ENCODE measurements at regions not wholly inside any gene's neighbourhood (a gene's known extent, or its start where the extent isn't known, plus 50 kb on each side); places are given as distances from the start of the nearest gene placed in this dataset.

DNA sequence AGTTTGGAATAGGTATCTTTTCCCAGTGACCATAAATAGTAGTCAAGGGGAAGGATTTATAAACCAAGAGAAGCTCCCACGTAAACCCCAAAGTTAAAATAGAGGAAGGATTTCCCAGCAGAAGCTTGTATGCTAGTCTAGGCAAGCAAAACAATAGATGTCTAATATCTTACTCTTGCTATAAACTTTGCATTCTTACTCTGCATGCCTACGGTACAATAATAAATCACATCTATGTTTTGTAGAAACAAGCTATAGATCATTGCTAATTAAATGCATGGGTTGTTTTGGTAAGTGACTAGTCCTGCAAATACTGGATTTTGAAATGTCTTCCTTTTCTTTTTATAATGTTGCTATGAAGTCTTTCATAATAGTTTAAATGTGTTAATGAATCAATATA lies 585.5 kb downstream of the INHBA start:
- Histone ChIP-seq H3K27me3 (ENCODE audit: control insufficient read depth, insufficient read depth, low read length) (no peaks in the 10 kb centered on the region), H3K36me3 (ENCODE audit: control insufficient read depth, insufficient read depth, low read length) (no peaks in the 10 kb centered on the region), H3K27ac (ENCODE audit: low read depth, low read length) (no peak overlapping the region), H3K4me1 (ENCODE audit: control insufficient read depth, insufficient read depth, low read length) (no peaks in the 10 kb centered on the region), H3K4me3 (ENCODE audit: low read depth, low read length) (no peak overlapping the region), H3K9me3 (ENCODE audit: control insufficient read depth, insufficient read depth, low read length) (no peaks in the 10 kb centered on the region)
- no peak for DNase-seq (ENCODE audit: low read depth in 4 of 6, low spot score in 6 of 6)
- WGBS (ENCODE audit: insufficient coverage): no CpG with 5 or more reads among the region's 2 CpGs

DNA sequence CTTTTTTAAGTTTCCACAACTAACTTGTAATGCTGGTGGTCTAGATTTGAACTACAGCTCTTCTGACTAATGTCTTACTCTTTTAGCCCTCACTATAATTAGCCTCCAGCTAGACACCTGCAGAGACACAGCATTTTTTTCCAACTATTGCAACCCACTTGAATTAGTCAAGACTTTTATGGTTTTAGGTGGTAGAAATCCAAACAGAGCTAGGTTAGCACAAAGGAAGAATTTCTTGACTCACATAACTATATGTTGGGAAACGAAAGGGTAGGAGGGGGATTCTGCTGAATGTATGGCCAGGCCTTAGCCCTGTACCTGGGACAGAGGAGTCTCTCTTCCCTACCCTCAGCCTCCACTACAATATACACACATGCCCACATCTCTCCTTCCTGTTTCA lies 586.1 kb downstream of the INHBA start:
- DNase-seq (ENCODE audit: low read depth in 4 of 6, low spot score in 6 of 6): no peak
- Histone ChIP-seq H3K4me3 (ENCODE audit: low read depth, low read length) (no peak overlapping the region), H3K27ac (ENCODE audit: low read depth, low read length) (no peak overlapping the region), H3K4me1 (ENCODE audit: control insufficient read depth, insufficient read depth, low read length) (no peaks in the 10 kb centered on the region), H3K27me3 (ENCODE audit: control insufficient read depth, insufficient read depth, low read length) (no peaks in the 10 kb centered on the region), H3K9me3 (ENCODE audit: control insufficient read depth, insufficient read depth, low read length) (no peaks in the 10 kb centered on the region), H3K36me3 (ENCODE audit: control insufficient read depth, insufficient read depth, low read length) (no peaks in the 10 kb centered on the region)
- WGBS (ENCODE audit: insufficient coverage): no CpG with 5 or more reads among the region's 1 CpG

DNA sequence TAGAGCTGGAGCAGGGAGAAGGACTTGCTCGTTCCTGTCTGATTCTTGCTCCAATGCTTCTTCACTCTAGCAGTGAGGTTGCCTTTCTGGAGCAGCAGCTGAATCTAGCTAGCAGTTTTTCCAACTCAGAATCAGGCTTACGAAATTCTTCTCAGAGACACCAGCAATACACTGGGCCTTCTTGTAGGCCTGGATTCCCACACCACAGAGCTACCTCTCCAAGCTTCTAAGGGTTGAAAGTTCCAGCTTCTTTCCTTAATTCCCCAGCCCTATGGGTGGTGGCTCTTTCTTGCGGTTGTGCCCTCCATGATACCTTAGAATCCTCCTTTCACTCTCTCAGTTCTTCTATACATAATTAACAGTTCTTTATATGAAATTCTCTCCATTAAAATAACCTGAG lies 586.6 kb downstream of the INHBA start:
- Histone ChIP-seq H3K27ac (ENCODE audit: low read depth, low read length) (no peak overlapping the region), H3K9me3 (ENCODE audit: control insufficient read depth, insufficient read depth, low read length) (no peaks in the 10 kb centered on the region), H3K4me3 (ENCODE audit: low read depth, low read length) (no peak overlapping the region), H3K4me1 (ENCODE audit: control insufficient read depth, insufficient read depth, low read length) (no peaks in the 10 kb centered on the region), H3K27me3 (ENCODE audit: control insufficient read depth, insufficient read depth, low read length) (no peaks in the 10 kb centered on the region), H3K36me3 (ENCODE audit: control insufficient read depth, insufficient read depth, low read length) (no peaks in the 10 kb centered on the region)
- whole genome bisulfite sequencing (ENCODE audit: insufficient coverage): 94% methylated on average over 2 of the region's 3 CpGs
- DNase-seq (ENCODE audit: low read depth in 4 of 6, low spot score in 6 of 6): no peak

DNA sequence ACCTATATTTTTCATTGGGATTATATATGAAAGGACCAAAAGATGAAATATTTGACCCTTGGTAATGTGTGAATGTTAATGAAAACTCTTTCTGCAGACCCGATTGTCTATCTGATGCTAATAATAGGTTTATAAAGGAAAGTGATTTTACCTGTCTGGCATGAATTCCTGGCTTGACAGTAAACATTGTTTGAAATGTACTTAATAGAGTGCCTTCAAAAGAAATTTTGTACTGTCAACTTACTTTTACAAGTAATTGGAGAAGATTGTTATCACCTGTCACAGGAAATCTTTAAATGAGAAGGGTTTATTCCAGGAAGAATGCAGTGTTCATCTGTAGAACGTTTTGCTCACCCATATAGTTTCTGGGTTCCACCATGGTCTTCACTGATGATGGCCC lies 588.2 kb downstream of the INHBA start:
- Histone ChIP-seq H3K36me3 (ENCODE audit: control insufficient read depth, insufficient read depth, low read length) (no peaks in the 10 kb centered on the region), H3K27ac (ENCODE audit: low read depth, low read length) (no peak overlapping the region), H3K27me3 (ENCODE audit: control insufficient read depth, insufficient read depth, low read length) (no peaks in the 10 kb centered on the region), H3K4me1 (ENCODE audit: control insufficient read depth, insufficient read depth, low read length) (no peaks in the 10 kb centered on the region), H3K4me3 (ENCODE audit: low read depth, low read length) (no peak overlapping the region), H3K9me3 (ENCODE audit: control insufficient read depth, insufficient read depth, low read length) (no peaks in the 10 kb centered on the region)
- no peak for DNase-seq (ENCODE audit: low read depth in 4 of 6, low spot score in 6 of 6)
- 92% methylated on average over 2 of the region's 2 CpGs for WGBS (ENCODE audit: insufficient coverage)

DNA sequence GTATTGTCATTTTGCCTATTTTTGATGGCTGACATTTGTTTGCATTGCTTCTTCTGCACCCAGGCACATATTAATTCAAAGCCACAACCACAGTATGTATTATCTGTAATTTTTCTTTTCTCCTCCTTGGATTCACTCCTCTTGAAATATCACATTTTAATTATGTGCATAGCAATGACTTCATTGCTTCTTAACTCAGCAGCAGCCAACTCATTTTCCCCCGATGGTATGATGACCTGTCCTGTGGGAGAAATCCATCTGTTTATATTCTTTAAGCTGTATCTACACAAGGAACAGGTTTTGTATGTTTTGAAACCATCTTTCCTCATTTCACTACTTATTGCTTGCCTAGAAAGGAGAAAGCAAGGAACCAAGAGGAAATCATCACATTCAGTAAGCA lies 588.8 kb downstream of the INHBA start:
- Histone ChIP-seq H3K4me3 (ENCODE audit: low read depth, low read length) (no peak overlapping the region), H3K36me3 (ENCODE audit: control insufficient read depth, insufficient read depth, low read length) (no peaks in the 10 kb centered on the region), H3K27me3 (ENCODE audit: control insufficient read depth, insufficient read depth, low read length) (no peaks in the 10 kb centered on the region), H3K9me3 (ENCODE audit: control insufficient read depth, insufficient read depth, low read length) (no peaks in the 10 kb centered on the region), H3K27ac (ENCODE audit: low read depth, low read length) (no peak overlapping the region), H3K4me1 (ENCODE audit: control insufficient read depth, insufficient read depth, low read length) (no peaks in the 10 kb centered on the region)
- peak in 1 of 6 donors; percentile 37 for DNase-seq (ENCODE audit: low read depth in 4 of 6, low spot score in 6 of 6)
- no CpG with 5 or more reads among the region's 1 CpG for WGBS (ENCODE audit: insufficient coverage)

- DNase-seq (ENCODE audit: low read depth in 4 of 6, low spot score in 6 of 6): no peak
Measured at GRCh38 chr7:41113719-41114118, 589.2 kb downstream of the INHBA start.

DNA sequence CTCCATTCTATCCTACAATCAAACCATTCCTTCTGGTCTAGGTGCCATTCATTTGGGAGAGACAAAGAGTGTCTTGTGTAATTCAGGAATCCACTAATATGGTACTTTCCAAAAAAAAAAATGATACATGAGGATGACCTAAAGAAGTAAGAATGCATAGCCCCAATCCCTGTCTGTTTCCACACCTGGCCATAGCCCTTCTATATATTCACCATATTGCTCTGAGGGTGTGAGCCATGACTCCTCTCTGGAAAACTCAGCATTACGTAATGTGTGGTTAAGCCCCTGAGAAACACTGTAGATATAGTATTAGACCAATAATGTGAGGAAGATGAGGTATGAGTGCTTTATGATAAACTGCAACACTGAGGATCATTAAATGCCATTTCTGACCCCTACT lies 592.7 kb downstream of the INHBA start:
- no peaks in the 10 kb centered on the region for H3K4me1 ChIP-seq (ENCODE audit: control insufficient read depth, insufficient read depth, low read length)
- no peaks in the 10 kb centered on the region for H3K36me3 ChIP-seq (ENCODE audit: control insufficient read depth, insufficient read depth, low read length)
- H3K27me3 ChIP-seq (ENCODE audit: control insufficient read depth, insufficient read depth, low read length): no peaks in the 10 kb centered on the region
- no peaks in the 10 kb centered on the region for H3K9me3 ChIP-seq (ENCODE audit: control insufficient read depth, insufficient read depth, low read length)
- no peak overlapping the region for H3K27ac ChIP-seq (ENCODE audit: low read depth, low read length)
- WGBS (ENCODE audit: insufficient coverage): no CpG with 5 or more reads among the region's 1 CpG
- H3K4me3 ChIP-seq (ENCODE audit: low read depth, low read length): no peak overlapping the region
- no peak for DNase-seq (ENCODE audit: low read depth in 4 of 6, low spot score in 6 of 6)

More at GRCh38 chr7:41113719-41114118, 589.2 kb downstream of the INHBA start:
- Histone ChIP-seq H3K4me3 (ENCODE audit: low read depth, low read length) (no peak overlapping the region), H3K4me1 (ENCODE audit: control insufficient read depth, insufficient read depth, low read length) (no peaks in the 10 kb centered on the region), H3K9me3 (ENCODE audit: control insufficient read depth, insufficient read depth, low read length) (no peaks in the 10 kb centered on the region), H3K36me3 (ENCODE audit: control insufficient read depth, insufficient read depth, low read length) (no peaks in the 10 kb centered on the region), H3K27ac (ENCODE audit: low read depth, low read length) (no peak overlapping the region), H3K27me3 (ENCODE audit: control insufficient read depth, insufficient read depth, low read length) (no peaks in the 10 kb centered on the region)

DNA sequence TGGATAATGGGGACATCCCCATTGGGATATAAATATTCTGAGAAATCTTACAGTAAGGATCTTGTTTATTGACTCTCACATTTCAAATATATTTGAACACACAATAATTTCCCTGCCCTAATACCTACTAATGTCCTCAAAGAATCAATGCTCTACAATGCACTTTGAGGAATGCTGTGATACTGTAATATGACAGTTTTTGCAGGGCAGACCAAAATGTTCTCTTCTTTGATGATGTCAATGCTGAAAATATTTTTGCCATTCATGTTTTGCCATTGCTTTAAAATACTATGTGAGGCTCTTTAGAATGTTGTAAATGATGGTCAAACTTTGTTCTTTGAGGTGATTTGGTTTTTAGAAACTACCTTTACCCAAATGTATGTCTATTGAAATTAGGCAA lies 594.1 kb downstream of the INHBA start:
- no peaks in the 10 kb centered on the region for H3K4me1 ChIP-seq (ENCODE audit: control insufficient read depth, insufficient read depth, low read length)
- H3K36me3 ChIP-seq (ENCODE audit: control insufficient read depth, insufficient read depth, low read length): no peaks in the 10 kb centered on the region
- no peak overlapping the region for H3K4me3 ChIP-seq (ENCODE audit: low read depth, low read length)
- no peak for DNase-seq (ENCODE audit: low read depth in 4 of 6, low spot score in 6 of 6)
- H3K9me3 ChIP-seq (ENCODE audit: control insufficient read depth, insufficient read depth, low read length): no peaks in the 10 kb centered on the region
- no peak overlapping the region for H3K27ac ChIP-seq (ENCODE audit: low read depth, low read length)
- H3K27me3 ChIP-seq (ENCODE audit: control insufficient read depth, insufficient read depth, low read length): no peaks in the 10 kb centered on the region

GRCh38 chr7:41107938-41108448 lies 594.9 kb downstream of the INHBA start:
- Histone ChIP-seq H3K4me1 (ENCODE audit: control insufficient read depth, insufficient read depth, low read length) (no peaks in the 10 kb centered on the region), H3K36me3 (ENCODE audit: control insufficient read depth, insufficient read depth, low read length) (no peaks in the 10 kb centered on the region), H3K4me3 (ENCODE audit: low read depth, low read length) (no peak overlapping the region), H3K27me3 (ENCODE audit: control insufficient read depth, insufficient read depth, low read length) (no peaks in the 10 kb centered on the region), H3K9me3 (ENCODE audit: control insufficient read depth, insufficient read depth, low read length) (no peaks in the 10 kb centered on the region), H3K27ac (ENCODE audit: low read depth, low read length) (no peak overlapping the region)
- peak in 1 of 6 donors; percentile 39 for DNase-seq (ENCODE audit: low read depth in 4 of 6, low spot score in 6 of 6)
- 57% methylated on average over 1 of the region's 6 CpGs for WGBS (ENCODE audit: insufficient coverage)

GRCh38 chr7:41107330-41107937 lies 595.5 kb downstream of the INHBA start:
- H3K36me3 ChIP-seq (ENCODE audit: control insufficient read depth, insufficient read depth, low read length): no peaks in the 10 kb centered on the region
- no peak overlapping the region for H3K4me3 ChIP-seq (ENCODE audit: low read depth, low read length)
- no peaks in the 10 kb centered on the region for H3K9me3 ChIP-seq (ENCODE audit: control insufficient read depth, insufficient read depth, low read length)
- H3K4me1 ChIP-seq (ENCODE audit: control insufficient read depth, insufficient read depth, low read length): no peaks in the 10 kb centered on the region
- WGBS (ENCODE audit: insufficient coverage): 78% methylated on average over 7 of the region's 8 CpGs
- DNase-seq (ENCODE audit: low read depth in 4 of 6, low spot score in 6 of 6): no peak
- no peak overlapping the region for H3K27ac ChIP-seq (ENCODE audit: low read depth, low read length)
- no peaks in the 10 kb centered on the region for H3K27me3 ChIP-seq (ENCODE audit: control insufficient read depth, insufficient read depth, low read length)
